Stimulated activated CD8-positive, alpha-beta memory T cell treated with anti-CD3 and anti-CD28 coated beads, Interleukin-7, amount 100 ng/mL, for 24 hours (primary cell): ENCODE measurements at regions not wholly inside any gene's neighbourhood (a gene's known extent, or its start where the extent isn't known, plus 50 kb on each side); places are given as distances from the start of the nearest gene placed in this dataset.

Source experiments
- DNase-seq: peaks from one replicate; pipeline ENCODE4 v3.0.0-alpha.2; 2020; ENCODE audit warnings: low read depth

GRCh38 chr2:6784291-6784690 is 81.4 kb downstream of the CMPK2 start:
- DNase-seq, result no peak

DNA sequence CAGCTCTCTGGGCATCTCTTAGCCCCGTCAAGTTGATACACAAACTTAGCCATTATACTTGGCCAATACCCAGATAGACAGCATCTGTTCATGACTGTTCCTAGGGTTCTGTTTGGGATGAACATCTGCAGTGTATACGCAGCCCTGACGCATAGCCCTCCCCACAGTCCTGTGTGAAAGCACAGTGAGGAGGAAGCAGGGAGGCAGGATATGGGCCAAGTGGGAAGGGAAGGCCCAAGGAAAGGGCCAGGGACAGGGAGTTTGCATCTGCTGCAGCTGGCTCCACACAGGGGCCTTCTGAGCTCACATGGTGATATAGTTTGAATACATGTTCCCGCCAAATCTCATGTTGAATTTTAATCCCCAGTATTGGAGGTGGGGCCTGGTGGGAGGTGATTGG is 80.2 kb downstream of the CMPK2 start:
- no peak for DNase-seq

GRCh38 chr2:6787376-6787775 is 78.3 kb downstream of the CMPK2 start:
- DNase-seq, result no peak

- no peak for DNase-seq
Measured at GRCh38 chr2:6788614-6789013, 77.1 kb downstream of the CMPK2 start.

GRCh38 chr2:6789559-6790138 is 76.1 kb downstream of the CMPK2 start:
- DNase-seq, result no peak

DNA sequence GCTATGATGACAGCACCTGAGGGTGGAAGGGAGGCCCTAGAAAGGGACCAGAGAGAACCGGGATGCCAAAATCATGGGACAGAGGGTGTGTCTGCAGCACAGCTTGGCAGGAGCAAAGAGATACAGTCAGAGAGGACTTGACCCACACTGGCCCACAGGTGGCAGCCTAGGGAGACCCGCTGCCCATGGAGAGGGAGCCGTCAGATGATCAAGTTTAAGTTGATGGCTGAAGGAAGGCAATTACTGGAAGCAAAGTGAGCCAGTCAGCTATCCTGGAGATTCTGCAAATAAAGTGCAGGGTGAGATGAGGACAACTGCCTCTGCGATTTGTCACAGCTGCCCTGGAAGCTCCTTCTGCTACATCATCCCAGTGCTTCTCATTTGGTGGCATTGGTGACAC is 74.0 kb downstream of the CMPK2 start:
- no peak for DNase-seq

GRCh38 chr2:6792883-6793282 is 72.8 kb downstream of the CMPK2 start:
- no peak for DNase-seq

GRCh38 chr2:6793371-6793770 is 72.3 kb downstream of the CMPK2 start:
- DNase-seq, result no peak

- DNase-seq, result no peak
Measured at GRCh38 chr2:6793913-6794312, 71.8 kb downstream of the CMPK2 start.

DNA sequence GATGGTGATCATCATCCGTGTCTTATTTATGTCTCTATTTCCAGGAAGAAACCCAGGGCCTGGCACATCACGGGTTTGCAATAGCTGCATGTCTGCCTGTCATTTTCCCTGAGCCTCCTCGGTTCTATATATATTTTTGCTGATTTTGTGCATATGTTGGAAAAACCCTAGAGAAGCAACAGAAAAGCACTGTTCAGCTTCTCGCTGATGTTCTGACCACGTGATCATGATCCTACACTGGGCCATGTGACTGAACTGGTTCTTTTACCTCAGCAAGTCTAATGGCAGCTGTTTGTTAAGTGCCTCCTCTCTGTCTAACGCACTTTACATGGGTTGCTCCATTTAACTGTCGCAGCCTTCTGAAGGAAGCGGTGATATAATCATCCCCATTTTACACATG is 71.3 kb downstream of the CMPK2 start:
- DNase-seq, result no peak
